Stimulated activated CD4-positive, alpha-beta T cell treated with anti-CD3 and anti-CD28 coated beads, Interleukin-1b, Interleukin-23, amount 100 ng/mL, for 4 hours (primary cell): ENCODE measurements at regions not wholly inside any gene's neighbourhood (a gene's known extent, or its start where the extent isn't known, plus 50 kb on each side); places are given as distances from the start of the nearest gene placed in this dataset.
"Not testable (repeated sequence)": the region's sequence is repeated elsewhere in the genome, so short reads cannot be mapped to it uniquely, and the experiment has no call there.

Experiments used
- DNase-seq, 2 donors: peaks; one replicate each; pipeline ENCODE4 v3.0.0-alpha.2; 2020; ENCODE audit warnings: low read depth in 2 of 2

GRCh38 chr12:131568336-131568735 is 142.6 kb upstream of the SFSWAP start:
- no peak for DNase-seq

DNA sequence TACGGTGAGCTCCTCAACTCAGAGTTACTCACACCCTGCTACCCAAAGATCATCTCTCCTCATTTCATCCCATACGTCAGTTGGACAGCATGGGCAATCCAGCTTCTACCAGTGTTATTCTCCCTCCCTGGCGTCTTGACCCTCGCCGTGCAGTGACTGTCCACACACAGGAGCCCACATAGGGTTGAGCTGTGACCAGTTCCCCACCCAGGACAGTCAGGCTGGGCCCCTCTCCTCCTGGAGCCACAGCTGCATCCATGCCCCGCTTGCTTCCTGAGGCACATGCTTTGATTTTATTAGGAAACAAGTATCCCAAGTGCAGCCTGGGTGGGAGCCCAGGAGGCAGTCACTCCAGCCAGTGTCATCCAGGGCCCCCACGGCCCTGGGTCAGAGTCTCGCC is 140.3 kb upstream of the SFSWAP start:
- no peak for DNase-seq

DNA sequence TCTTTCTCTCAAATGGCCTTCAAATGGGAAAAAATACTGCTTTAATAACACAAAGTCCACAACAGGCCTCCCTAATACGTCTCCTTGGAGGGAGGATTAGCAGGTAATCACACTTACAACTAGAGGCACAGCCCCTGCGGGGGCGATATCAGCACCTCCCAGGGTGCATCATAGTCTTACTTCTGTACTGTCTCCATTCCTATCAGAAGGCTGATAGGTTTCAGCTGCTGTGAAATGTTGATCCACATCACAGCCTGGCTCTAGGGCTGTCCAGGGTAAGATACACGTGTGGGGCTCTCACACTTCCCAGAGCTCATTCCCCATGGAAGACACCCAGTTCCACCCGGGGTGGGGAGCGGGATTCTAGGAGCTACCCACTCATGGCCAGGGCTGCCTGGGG is 139.1 kb upstream of the SFSWAP start:
- no peak for DNase-seq

GRCh38 chr12:131572626-131573025 is 138.3 kb upstream of the SFSWAP start:
- no peak for DNase-seq

DNA sequence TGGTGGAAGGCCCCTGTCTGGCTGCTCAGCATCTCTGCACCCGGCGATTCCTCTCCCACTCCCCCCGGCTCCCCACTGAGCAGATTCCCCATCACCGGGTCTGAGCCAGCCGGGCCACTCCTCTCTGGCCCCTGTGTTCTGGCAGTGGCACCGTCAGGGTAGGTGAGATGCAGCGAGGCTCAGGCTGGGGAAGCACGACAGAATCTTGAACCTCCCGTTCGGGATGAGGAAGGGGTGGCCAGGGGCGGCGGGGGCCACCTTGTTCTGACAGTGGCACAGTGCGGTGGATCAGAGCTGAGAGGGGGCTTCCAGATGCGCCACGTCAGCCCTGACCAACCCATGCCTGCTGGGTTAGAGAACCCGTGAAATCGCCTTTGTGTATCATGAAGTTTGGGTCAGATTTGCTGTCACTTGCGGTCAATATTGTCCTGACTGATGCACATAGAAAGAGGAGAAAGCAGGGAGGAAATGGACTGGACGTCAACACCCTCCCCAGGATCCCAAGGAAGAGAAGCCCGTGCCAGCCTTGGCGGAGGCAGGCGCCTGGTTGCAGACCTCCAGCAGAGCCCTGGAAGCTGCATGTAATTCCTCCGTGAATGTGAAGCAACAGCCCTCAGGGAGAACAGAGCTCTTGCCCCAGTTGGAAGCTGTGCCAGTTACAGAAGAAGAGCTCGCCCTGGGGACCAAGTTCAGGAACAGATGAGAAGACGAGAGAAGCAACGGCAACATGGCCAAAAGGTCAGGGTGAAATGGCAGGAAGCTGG is 137.1 kb upstream of the SFSWAP start:
- no peak for DNase-seq

DNA sequence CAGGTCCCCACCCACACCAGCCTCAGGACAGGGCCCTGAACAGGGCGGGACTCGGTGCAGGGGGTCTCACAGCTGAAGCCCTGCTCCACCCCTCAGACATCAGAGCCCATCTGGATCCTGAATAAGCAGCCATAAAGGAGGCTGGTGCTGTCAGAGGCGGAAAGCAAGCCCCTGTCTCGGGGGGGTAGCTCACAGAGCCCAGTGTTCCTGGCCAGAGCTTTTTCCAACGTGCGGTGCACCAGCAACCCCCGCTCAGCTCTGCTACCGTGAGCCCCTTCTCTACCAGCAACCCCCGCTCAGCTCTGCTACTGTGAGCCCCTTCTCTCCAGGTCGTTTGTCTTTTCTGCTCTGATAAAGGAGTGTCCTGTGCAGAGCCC is 136.5 kb upstream of the SFSWAP start:
- DNase-seq, result no peak

DNA sequence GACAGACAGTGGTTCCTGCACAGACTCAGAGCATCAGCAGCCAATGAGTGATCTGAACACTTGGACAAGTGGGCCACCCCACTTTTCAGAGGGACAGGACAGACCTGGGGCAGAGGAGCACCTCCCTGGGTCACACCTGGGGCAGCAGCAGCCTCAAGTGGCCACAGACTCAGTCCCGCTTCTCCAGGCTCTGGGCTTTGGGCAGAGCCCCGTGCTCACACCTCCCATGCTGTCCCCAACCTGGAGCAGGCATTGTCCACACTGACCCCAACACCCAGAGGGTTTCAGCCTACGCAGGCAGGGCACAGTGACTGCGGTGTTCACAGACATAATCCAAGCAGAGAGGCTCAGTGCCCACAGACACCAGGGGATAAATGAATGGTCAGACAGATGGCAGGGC is 135.5 kb upstream of the SFSWAP start:
- DNase-seq, result no peak

- DNase-seq, result not testable (repeated sequence)
These were observed 134.2 kb upstream of the SFSWAP start for GRCh38 chr12:131576734-131577133.

DNA sequence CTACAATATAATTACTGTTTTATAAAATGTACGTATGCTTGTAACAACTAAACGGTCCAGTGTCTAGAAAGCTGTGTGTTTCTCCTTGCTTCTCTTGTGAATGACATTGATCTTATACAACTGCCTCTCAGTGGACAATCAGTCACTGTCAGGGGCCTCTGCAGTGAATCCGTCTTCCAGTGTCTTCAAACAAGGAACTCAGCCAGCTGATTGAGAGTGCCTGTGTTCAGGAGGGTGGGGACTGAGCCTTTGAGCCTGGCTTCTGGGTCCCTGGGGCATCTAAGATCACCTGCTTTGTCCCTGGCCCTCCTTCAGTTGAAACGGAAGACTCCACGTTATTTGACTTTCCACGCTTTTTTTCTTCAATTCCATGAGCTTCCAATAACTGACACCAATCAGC is 133.1 kb upstream of the SFSWAP start:
- no peak for DNase-seq

GRCh38 chr12:131578828-131579470 is 131.9 kb upstream of the SFSWAP start:
- DNase-seq, result no peak

GRCh38 chr12:131583090-131583712 is 127.7 kb upstream of the SFSWAP start:
- no peak for DNase-seq

GRCh38 chr12:131586269-131586668 is 124.6 kb upstream of the SFSWAP start:
- no peak for DNase-seq

GRCh38 chr12:131586761-131587160 is 124.1 kb upstream of the SFSWAP start:
- DNase-seq, result no peak

DNA sequence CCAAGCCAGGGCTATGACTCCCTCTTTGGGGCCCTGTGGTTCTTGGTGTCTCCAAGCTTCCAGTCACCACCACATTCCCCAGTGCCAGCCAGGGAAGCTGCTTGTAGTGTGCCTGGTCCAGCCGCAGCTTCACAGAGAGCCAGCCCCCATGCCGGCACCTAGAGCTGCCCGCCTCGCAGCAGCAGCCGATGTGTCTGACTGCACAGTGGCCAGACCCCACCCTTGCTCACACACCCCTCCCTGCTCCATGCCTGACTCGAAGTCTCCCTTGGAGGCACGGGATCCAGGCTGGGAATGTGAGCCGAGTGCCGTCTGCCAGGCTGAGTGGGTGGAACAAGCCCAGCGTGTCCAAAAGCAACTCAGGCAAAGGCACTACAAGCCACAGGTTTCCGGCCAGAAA is 123.3 kb upstream of the SFSWAP start:
- no peak for DNase-seq

DNA sequence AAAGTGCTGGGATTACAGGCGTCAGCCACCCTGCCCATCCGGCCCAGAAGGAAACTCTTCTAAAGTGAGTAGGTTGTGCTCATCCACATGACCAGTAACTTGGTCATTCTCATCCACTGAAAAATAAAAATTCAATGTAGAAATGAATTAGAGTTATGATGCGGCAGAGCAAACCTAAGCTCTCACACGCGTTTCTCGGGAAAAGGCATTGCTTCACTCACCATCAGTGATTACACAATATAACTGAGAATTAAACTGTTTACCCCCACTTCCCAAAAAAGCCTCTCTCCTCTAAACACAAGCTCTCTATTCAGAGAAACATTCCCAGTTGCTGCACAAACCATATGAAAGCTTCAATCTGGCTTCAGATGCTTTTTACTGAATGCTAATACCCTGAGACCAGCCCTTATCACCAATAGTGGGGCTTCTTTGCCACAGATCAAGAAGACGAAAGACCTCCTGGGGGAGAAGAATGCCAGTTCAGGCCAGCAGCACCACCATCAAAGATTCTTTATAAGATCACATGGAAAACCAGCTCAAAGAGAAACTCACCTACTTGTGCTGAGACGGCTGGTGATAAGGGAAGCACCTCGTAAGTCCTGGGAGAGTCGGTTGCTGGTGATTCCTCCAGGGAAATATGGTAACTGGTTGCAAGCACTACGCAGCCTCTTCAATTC is 121.5 kb upstream of the SFSWAP start:
- no peak for DNase-seq

DNA sequence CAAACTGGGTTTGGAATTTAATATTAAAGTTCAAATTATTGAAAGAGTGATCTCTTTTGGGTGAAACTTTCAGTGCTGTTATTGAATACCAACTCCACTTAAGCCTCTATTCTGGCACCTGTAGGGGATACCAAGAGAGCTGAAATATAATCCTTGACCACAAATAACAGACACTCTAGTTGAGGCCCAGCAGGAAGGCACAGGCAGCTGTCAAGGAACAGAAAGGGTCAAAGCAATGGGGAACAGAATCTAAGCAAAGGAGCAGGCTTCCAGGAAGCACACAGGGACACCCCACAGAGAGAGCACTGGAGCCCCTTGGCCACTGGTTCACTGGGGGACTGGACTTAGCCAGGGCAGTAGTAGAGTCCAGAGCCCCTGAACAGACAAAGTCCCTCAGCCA is 120.9 kb upstream of the SFSWAP start:
- no peak for DNase-seq

GRCh38 chr12:131591136-131591535 is 119.8 kb upstream of the SFSWAP start:
- DNase-seq, result no peak

DNA sequence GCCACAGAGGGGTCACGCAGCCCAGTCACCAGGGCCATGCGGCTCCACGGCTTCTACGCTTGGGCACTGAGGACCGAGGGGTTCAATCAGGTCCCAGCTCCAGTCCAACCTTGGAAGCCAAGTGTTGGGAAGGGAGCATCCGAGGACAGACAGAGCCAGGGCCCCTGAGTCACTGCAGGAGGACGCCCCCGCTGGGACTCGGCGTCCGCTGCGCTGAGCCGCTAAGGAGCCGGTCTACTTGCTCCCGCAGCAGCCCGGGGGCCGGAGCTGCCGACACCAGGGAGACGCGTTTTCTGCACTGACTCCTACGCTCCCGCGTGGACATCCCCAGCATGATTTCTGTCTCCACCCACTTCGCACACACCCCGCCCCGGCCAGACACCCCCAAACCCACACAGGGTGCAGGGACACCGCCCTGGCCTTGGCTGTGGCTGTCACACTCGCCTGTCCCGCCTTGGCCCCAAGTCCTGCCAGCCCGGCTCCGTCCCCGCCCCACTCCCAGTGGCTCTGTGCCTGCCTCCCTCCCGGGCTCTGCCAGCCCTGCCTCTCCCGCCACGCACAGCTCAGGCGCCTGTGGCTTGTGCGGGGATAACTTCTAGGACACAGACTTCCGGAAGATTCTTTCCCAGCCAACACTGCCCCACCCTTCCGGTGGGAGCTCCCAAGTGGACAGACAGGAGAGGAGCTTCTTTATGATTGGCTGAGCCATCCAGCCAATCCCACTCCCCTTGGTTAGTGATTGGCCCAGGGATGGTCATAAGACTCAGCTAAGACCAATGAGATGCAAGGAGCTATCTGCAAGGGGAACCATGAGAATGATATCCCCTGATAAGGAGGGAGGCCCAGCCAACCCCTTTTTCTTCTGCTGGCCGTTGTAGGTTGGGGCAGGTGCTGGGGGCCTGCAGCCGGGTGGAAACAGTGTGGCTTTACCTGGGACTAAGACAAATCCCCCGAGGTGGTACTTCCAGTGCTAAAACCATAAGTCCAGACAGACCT is 118.9 kb upstream of the SFSWAP start:
- DNase-seq, result no peak

- no peak for DNase-seq
These were observed 117.9 kb upstream of the SFSWAP start for GRCh38 chr12:131592972-131593371.

DNA sequence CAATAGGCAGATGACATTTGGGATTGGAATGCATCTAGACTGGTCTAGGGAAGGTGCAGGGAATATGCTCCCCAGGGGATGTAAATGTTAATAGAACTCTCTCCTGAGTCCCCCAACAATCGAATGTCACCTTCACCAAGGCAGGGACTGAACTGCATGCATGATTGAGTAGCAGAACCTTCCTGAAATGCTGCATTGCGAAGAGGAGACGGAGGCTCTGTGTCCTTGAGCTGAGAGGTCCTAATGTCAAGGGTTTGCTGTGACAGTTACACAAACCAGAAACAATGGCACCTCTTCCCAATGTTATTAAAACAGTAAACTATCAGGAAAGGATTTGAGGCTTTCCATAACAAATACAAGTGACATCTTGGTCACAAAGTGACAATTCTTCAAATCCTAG is 117.5 kb upstream of the SFSWAP start:
- no peak for DNase-seq

DNA sequence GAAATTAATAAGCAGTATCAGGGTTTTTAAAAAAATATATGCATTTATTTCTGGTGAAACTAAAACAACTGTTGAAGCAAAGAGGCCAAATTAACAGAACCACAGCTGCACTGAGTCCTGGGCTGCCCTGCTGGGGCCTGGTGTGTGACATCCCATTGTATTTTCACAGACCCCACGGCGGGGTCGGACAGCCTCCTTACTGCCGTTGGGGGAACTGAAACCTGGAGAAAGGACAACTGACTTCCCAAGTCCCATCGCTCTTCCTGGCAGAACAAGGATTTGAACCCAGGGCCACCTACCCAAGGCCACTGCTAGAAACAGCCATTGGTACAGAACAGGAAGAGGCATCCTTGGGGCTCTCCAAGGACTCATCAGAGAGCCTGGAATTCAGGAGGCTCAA is 114.8 kb upstream of the SFSWAP start:
- DNase-seq, result no peak
